ENCODE measurements at regions not wholly inside any gene's neighbourhood (a gene's known extent, or its start where the extent isn't known, plus 50 kb on each side); places are given as distances from the start of the nearest gene placed in this dataset.

DNA sequence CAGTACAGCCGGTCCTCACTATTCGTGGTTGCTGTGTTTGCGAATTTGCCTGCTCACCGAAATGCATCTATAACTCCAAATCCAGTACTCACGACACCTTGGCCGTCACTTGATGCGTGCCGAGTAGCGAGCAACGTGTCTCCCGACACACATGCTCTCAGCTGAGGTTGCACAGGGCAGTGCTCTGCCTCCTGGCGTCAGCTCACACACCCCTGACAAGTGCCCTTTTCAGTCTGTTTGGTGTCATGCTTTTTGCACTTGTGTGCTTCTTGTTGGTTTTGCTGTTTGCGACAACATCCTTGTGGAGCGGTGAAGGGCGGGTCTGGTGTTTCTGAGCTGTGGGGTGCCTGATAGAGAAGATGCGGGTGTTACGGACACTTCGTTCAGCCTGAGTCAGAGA is 110.4 kb upstream of the RFLNA start:
- TF ChIP-seq, protein P1, sequence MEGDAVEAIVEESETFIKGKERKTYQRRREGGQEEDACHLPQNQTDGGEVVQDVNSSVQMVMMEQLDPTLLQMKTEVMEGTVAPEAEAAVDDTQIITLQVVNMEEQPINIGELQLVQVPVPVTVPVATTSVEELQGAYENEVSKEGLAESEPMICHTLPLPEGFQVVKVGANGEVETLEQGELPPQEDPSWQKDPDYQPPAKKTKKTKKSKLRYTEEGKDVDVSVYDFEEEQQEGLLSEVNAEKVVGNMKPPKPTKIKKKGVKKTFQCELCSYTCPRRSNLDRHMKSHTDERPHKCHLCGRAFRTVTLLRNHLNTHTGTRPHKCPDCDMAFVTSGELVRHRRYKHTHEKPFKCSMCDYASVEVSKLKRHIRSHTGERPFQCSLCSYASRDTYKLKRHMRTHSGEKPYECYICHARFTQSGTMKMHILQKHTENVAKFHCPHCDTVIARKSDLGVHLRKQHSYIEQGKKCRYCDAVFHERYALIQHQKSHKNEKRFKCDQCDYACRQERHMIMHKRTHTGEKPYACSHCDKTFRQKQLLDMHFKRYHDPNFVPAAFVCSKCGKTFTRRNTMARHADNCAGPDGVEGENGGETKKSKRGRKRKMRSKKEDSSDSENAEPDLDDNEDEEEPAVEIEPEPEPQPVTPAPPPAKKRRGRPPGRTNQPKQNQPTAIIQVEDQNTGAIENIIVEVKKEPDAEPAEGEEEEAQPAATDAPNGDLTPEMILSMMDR (IDR thresholded peaks at IDR 0.05) = no peak
- no peak for TF ChIP-seq POLR2A (IDR thresholded peaks at IDR 0.05)
